OCI-LY1 (cell line): ENCODE measurements at regions not wholly inside any gene's neighbourhood (a gene's known extent, or its start where the extent isn't known, plus 50 kb on each side); places are given as distances from the start of the nearest gene placed in this dataset.

ENCODE experiments used
- H2AFZ ChIP-seq: fragments of 200-600 bp; sonication (generic), shearing (Covaris generic); 2 replicates; pipeline ENCODE4 v1.6.0; 2014; ENCODE audit warnings: antibody characterized with exemption, mild to moderate bottlenecking, low read length
- H3F3A ChIP-seq: fragments of 200-600 bp; sonication (generic), shearing (Covaris generic); 2 replicates; pipeline ENCODE4 v1.6.0; 2014; ENCODE audit warnings: mild to moderate bottlenecking, antibody characterized with exemption, low read length, moderate library complexity; ENCODE audit not compliant: insufficient read depth
- H3K27ac ChIP-seq: fragments of 200-600 bp; sonication (generic); 2 replicates; pipeline ENCODE4 v1.5.1; 2014; ENCODE audit warnings: low read length, mixed run types, mild to moderate bottlenecking, low read depth; ENCODE audit not compliant: poor library complexity, severe bottlenecking
- H3K27me3 ChIP-seq: fragments of 200-600 bp; sonication (generic); 2 replicates; pipeline ENCODE4 v1.6.0; 2014; ENCODE audit warnings: antibody characterized with exemption, mild to moderate bottlenecking, low read length, moderate library complexity; ENCODE audit not compliant: insufficient read depth
- H3K36me3 ChIP-seq: fragments of 200-600 bp; sonication (generic); 2 replicates; pipeline ENCODE4 v1.6.1; 2014; ENCODE audit warnings: mild to moderate bottlenecking, antibody characterized with exemption, low read length, moderate library complexity, mixed read lengths; ENCODE audit not compliant: insufficient read depth
- H3K4me1 ChIP-seq: fragments of 200-600 bp; sonication (generic); 2 replicates; pipeline ENCODE4 v1.5.1; 2014; ENCODE audit warnings: mild to moderate bottlenecking, low read length, moderate library complexity; ENCODE audit not compliant: insufficient read depth, severe bottlenecking
- H3K4me2 ChIP-seq: fragments of 200-600 bp; sonication (generic), shearing (Covaris generic); 2 replicates; pipeline ENCODE4 v1.6.1; 2014; ENCODE audit warnings: low read length
- H3K4me3 ChIP-seq: fragments of 200-600 bp; sonication (generic); 2 replicates; pipeline ENCODE4 v1.5.1; 2014; ENCODE audit warnings: low read length, low read depth, mild to moderate bottlenecking, mixed read lengths; ENCODE audit not compliant: poor library complexity, severe bottlenecking
- H3K79me2 ChIP-seq: fragments of 200-600 bp; shearing (Covaris generic); 2 replicates; pipeline ENCODE4 v1.6.1; 2016; ENCODE audit warnings: mixed run types, low read length, mixed read lengths; ENCODE audit not compliant: insufficient read depth
- H3K9ac ChIP-seq: fragments of 200-600 bp; sonication (generic), shearing (Covaris generic); 2 replicates; pipeline ENCODE4 v1.6.1; 2014; ENCODE audit warnings: mild to moderate bottlenecking, low read length, mixed read lengths
- H3K9me2 ChIP-seq: fragments of 200-600 bp; sonication (generic), shearing (Covaris generic); 2 replicates; pipeline ENCODE4 v1.6.1; 2014; ENCODE audit warnings: low read depth, mild to moderate bottlenecking, low read length, mixed read lengths
- H3K9me3 ChIP-seq: fragments of 200-600 bp; shearing (Covaris generic); 2 replicates; pipeline ENCODE4 v1.6.1; 2014; ENCODE audit warnings: low read length, mixed read lengths
- H4K20me1 ChIP-seq: fragments of 200-600 bp; sonication (generic), shearing (Covaris generic); 2 replicates; pipeline ENCODE4 v1.6.0; 2016; ENCODE audit warnings: mild to moderate bottlenecking, low read length; ENCODE audit not compliant: insufficient read depth
- CTCF ChIP-seq: fragments of 200-600 bp; sonication (generic), shearing (Covaris generic); IDR thresholded peaks from 2 replicates; pipeline ENCODE4 v1.5.1; 2017; ENCODE audit warnings: mild to moderate bottlenecking, antibody characterized with exemption, low read length, moderate library complexity, mixed read lengths
- EZH2 ChIP-seq: fragments of 200-600 bp; sonication (generic), shearing (Covaris generic); IDR thresholded peaks from 2 replicates; pipeline ENCODE4 v1.8.0; 2017; ENCODE audit warnings: borderline replicate concordance, mixed run types, mild to moderate bottlenecking, antibody characterized with exemption, low read length, moderate library complexity, mixed read lengths

- no peaks in the 10 kb centered on the region for H3K79me2 ChIP-seq
- no peaks in the 10 kb centered on the region for H3F3A ChIP-seq
- no peaks in the 10 kb centered on the region for H3K4me1 ChIP-seq
- no peak overlapping the region for H3K9ac ChIP-seq
- no peaks in the 10 kb centered on the region for H3K36me3 ChIP-seq
- H3K9me2 ChIP-seq = no peaks in the 10 kb centered on the region
- no peak overlapping the region for H3K4me3 ChIP-seq
- TF ChIP-seq CTCF = no peak
- no peak for TF ChIP-seq EZH2
- H3K4me2 ChIP-seq = no peak overlapping the region
- no peak overlapping the region for H2AFZ ChIP-seq
- H3K27ac ChIP-seq = no peak overlapping the region
- no peaks in the 10 kb centered on the region for H4K20me1 ChIP-seq
- H3K27me3 ChIP-seq = no peaks in the 10 kb centered on the region
- H3K9me3 ChIP-seq = no peaks in the 10 kb centered on the region
Observed at GRCh38 chr10:1869861-1870260, 132.5 kb upstream of the ADARB2 start.

GRCh38 chr10:1860351-1860750, 123.0 kb upstream of the ADARB2 start:
- no peaks in the 10 kb centered on the region for H3F3A ChIP-seq
- no peak overlapping the region for H3K9ac ChIP-seq
- no peak overlapping the region for H2AFZ ChIP-seq
- no peaks in the 10 kb centered on the region for H3K79me2 ChIP-seq
- H3K9me3 ChIP-seq = no peaks in the 10 kb centered on the region
- TF ChIP-seq EZH2 (no peak), CTCF (no peak)
- no peaks in the 10 kb centered on the region for H3K9me2 ChIP-seq
- no peaks in the 10 kb centered on the region for H3K4me1 ChIP-seq
- no peak overlapping the region for H3K4me2 ChIP-seq
- H3K4me3 ChIP-seq = no peak overlapping the region
- no peaks in the 10 kb centered on the region for H3K36me3 ChIP-seq
- H3K27ac ChIP-seq = no peak overlapping the region
- no peaks in the 10 kb centered on the region for H4K20me1 ChIP-seq
- no peaks in the 10 kb centered on the region for H3K27me3 ChIP-seq

GRCh38 chr10:1858547-1858946, 121.2 kb upstream of the ADARB2 start:
- no peaks in the 10 kb centered on the region for H3F3A ChIP-seq
- no peak overlapping the region for H2AFZ ChIP-seq
- H3K9me2 ChIP-seq = no peaks in the 10 kb centered on the region
- no peaks in the 10 kb centered on the region for H3K27me3 ChIP-seq
- H3K36me3 ChIP-seq = no peaks in the 10 kb centered on the region
- no peak overlapping the region for H3K9ac ChIP-seq
- H3K27ac ChIP-seq = no peak overlapping the region
- no peak overlapping the region for H3K4me2 ChIP-seq
- TF ChIP-seq EZH2 = no peak
- no peak for TF ChIP-seq CTCF
- no peaks in the 10 kb centered on the region for H3K4me1 ChIP-seq
- no peak overlapping the region for H3K4me3 ChIP-seq
- H3K9me3 ChIP-seq = no peaks in the 10 kb centered on the region
- no peaks in the 10 kb centered on the region for H4K20me1 ChIP-seq
- no peaks in the 10 kb centered on the region for H3K79me2 ChIP-seq
